ENCODE measurements at regions not wholly inside any gene's neighbourhood (a gene's known extent, or its start where the extent isn't known, plus 50 kb on each side); places are given as distances from the start of the nearest gene placed in this dataset.

GRCh38 chr3:127408684-127409420 is 121.0 kb upstream of the PRR20G start:
- H3K4me1 ChIP-seq (ENCODE audit: insufficient read depth, low read length): no peaks in the 10 kb centered on the region
- no peaks in the 10 kb centered on the region for H3K27me3 ChIP-seq (ENCODE audit: insufficient read depth, low read length)
- no peak overlapping the region for H2BK5ac ChIP-seq (ENCODE audit: insufficient read length, low read length)
- Mint-ChIP-seq H3K27me3 (ENCODE audit: low read depth) (peaks cover 28% of the 10 kb centered on the region), H3K27ac (peak overlapping the region in 1 of 3 experiments; percentile 62; a peak in 2 of 7 replicates), H3K4me1 (peaks cover 51 to 58% of the 10 kb centered on the region in 2 experiments), H3K9me3 (no peaks in the 10 kb centered on the region; a peak in 1 of 5 replicates), H3K4me3 (no peak overlapping the region), H3K36me3 (ENCODE audit: insufficient read depth in 1 of 3, low read depth in 3 of 3) (no peaks in the 10 kb centered on the region)
- H3T11ph ChIP-seq (ENCODE audit: low read length): no peak overlapping the region
- TF ChIP-seq CTCF (conservative IDR thresholded peaks at IDR 0.05): no peak
- no peak overlapping the region for H2BK120ac ChIP-seq (ENCODE audit: low read depth, low read length, poor library complexity, severe bottlenecking)
- H3K14ac ChIP-seq (ENCODE audit: insufficient read depth, low read length): 0 out of 2 replicates have a peak overlapping the region, but pooled peaks have one; percentile 13
- no peaks in the 10 kb centered on the region for H3K23me2 ChIP-seq (ENCODE audit: insufficient read length, low read depth, low read length, poor library complexity, severe bottlenecking)
- H2AK5ac ChIP-seq (ENCODE audit: insufficient read length, low read length): no peak overlapping the region
- no peak overlapping the region for H4K91ac ChIP-seq (ENCODE audit: insufficient read length, low read depth, low read length)
- H3K18ac ChIP-seq (ENCODE audit: insufficient read length, low read depth, low read length): no peak overlapping the region
- H2BK15ac ChIP-seq (ENCODE audit: low read depth, low read length): no peak overlapping the region
- H3K4ac ChIP-seq (ENCODE audit: low read depth, low read length): no peak overlapping the region
- H3K9me3 ChIP-seq (ENCODE audit: control insufficient read depth, low read depth, low read length): no peaks in the 10 kb centered on the region
- H3K4me2 ChIP-seq (ENCODE audit: insufficient read depth, insufficient read length, low read length): no peak overlapping the region
- no peaks in the 10 kb centered on the region for H3K79me1 ChIP-seq (ENCODE audit: insufficient read depth, low read depth, low read length, poor library complexity, severe bottlenecking)
- H4K20me1 ChIP-seq (ENCODE audit: control insufficient read depth, insufficient read depth, insufficient read length): no peaks in the 10 kb centered on the region
- H2AFZ ChIP-seq (ENCODE audit: low read length): no peak overlapping the region
- H4K8ac ChIP-seq (replicated peaks; ENCODE audit: insufficient read length, low read depth, low read length): no peak overlapping the region
- no peak overlapping the region for H2BK20ac ChIP-seq (ENCODE audit: low read depth, low read length, poor library complexity, severe bottlenecking)
- H3K27ac ChIP-seq (ENCODE audit: insufficient read length, low read depth, low read length): no peak overlapping the region
- no peaks in the 10 kb centered on the region for H3K79me2 ChIP-seq (ENCODE audit: insufficient read depth, low read length)
- WGBS (ENCODE audit: extremely low coverage, insufficient read length, low lambda C conversion rate): no CpG with 5 or more reads among the region's 14 CpGs
- H4K5ac ChIP-seq (ENCODE audit: insufficient read length, low read depth, low read length): no peak overlapping the region
- no peak overlapping the region for H3K56ac ChIP-seq (ENCODE audit: insufficient read length, low read depth, low read length)
- DNase-seq: peak; percentile 49
- no peak overlapping the region for H3K23ac ChIP-seq (ENCODE audit: insufficient read length, low read depth, low read length)
- no peak overlapping the region for H3K9ac ChIP-seq (ENCODE audit: extremely low read depth, insufficient read length, low read length)
- H2BK12ac ChIP-seq (ENCODE audit: insufficient read length, low read depth, low read length): no peak overlapping the region
